LHCN-M2 (cell line): ENCODE measurements at regions not wholly inside any gene's neighbourhood (a gene's known extent, or its start where the extent isn't known, plus 50 kb on each side); places are given as distances from the start of the nearest gene placed in this dataset.
"Not testable (repeated sequence)": the region's sequence is repeated elsewhere in the genome, so short reads cannot be mapped to it uniquely, and the experiment has no call there.

Experiments used
- DNase-seq: peaks from one replicate; pipeline ENCODE4 v3.0.0-alpha.2; 2012; ENCODE audit warnings: low read depth

- DNase-seq = no peak
These were observed 144.1 kb upstream of the CES5A start for GRCh38 chr16:56019274-56019673.

DNA sequence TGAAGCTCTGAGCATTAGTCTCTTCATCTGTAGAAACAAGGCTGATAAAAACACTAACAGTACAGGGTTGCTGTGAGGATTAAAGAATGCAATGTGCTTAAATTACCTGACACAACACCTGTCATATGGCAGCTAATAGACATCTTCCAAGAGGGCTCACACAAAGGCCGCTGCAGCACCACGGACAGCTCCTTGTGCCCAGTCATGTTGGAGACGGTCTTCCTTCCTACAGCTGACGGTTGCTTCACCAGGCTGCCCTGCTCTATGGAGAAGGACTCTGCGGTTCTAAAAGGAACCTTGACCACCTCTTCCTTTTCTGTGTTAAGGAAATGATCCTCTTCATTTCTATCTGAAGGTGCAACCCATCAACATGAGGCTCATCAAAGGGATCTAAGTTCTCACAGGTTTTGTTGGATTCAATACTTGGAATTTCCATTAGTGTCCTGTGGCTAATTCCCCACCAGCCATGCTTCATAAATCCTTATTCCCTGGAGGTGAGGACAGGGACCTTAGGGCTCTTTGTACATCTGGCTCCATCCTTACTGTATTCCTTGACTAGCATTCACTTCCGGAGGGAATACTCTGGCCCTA is 138.9 kb upstream of the CES5A start:
- no peak for DNase-seq

- DNase-seq = no peak
These were observed 137.3 kb upstream of the CES5A start for GRCh38 chr16:56012482-56012811.

GRCh38 chr16:56011808-56012481 is 136.8 kb upstream of the CES5A start:
- DNase-seq = no peak

DNA sequence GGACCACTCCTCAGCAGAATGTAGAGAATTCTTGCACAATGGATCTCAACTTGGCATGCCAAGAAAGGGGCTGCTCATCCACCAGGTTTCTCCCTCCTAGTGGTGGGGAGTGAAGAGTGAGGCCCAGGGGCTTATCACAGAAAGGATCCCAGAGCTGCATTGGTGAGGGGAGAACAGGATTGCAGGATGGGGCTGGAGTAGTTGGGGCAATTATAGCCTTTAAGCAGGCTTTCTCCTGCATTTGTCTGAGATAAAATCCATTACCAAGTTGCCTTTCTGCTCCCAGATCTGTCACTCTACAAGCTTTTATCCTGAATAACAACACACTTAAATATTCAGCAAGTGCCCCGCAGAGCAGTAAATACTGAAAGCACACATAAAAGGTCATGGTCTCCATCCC is 130.8 kb upstream of the CES5A start:
- no peak for DNase-seq

GRCh38 chr16:55999683-56000082 is 124.5 kb upstream of the CES5A start:
- no peak for DNase-seq

DNA sequence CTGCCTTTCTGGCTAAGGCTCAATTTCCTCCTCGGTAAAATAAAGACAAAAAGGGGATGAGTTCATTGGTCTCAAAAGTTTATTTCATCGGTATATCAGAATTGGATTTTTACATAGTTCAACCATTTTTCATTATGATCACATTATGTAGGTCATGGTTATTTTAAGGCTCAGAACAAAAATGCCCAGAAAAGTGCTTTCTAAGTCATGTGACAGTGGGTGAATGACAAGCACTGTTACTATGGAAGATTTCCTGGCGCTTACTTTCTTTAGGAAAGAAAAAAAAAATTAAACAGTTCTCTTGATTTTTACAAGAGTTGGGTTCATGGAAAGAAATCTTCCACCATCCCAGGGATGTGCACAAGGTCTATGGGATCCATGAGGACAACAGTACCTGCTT is 117.9 kb upstream of the CES5A start:
- no peak for DNase-seq

DNA sequence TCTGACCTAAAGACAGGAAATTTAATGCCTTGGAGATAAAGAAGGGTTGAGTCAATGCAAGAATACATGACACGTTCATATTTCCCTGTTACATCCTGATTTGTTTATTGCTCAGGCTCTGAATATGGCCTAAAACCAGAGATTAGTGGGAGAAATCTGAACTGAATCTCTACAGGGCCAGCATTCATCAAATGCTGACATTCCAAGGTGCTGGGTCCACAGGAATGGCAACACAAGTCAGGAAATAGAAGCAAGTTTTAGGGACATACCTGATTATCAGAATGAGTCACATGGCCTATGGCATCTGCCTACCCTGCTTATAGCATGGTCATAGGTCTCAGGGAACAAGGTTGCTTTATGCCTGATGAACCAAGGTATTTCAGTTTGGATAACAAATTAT is 117.4 kb upstream of the CES5A start:
- no peak for DNase-seq

DNA sequence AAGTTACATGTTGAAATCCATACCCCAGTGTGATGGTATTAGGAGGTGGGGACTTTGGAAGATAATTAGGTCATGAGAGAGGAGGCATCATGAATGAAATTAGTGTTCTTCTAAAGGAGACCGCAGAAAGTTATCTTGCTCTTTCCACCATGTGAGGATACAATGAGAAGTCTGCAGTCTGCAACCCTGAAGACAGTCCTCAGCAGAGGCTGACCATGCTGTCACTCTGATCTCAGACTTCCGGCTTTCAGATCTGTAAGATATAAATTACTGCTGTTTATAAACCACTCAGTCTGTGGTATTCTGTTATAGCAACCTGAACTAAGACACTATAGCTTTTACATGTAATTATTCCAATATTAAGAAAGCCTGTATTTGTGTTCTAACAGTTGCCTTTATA is 116.7 kb upstream of the CES5A start:
- DNase-seq = no peak

- no peak for DNase-seq
These were observed 114.4 kb upstream of the CES5A start for GRCh38 chr16:55989569-55989907.

GRCh38 chr16:55988850-55989568 is 113.8 kb upstream of the CES5A start:
- not testable (repeated sequence) for DNase-seq

GRCh38 chr16:55988013-55988412 is 112.8 kb upstream of the CES5A start:
- DNase-seq = no peak

DNA sequence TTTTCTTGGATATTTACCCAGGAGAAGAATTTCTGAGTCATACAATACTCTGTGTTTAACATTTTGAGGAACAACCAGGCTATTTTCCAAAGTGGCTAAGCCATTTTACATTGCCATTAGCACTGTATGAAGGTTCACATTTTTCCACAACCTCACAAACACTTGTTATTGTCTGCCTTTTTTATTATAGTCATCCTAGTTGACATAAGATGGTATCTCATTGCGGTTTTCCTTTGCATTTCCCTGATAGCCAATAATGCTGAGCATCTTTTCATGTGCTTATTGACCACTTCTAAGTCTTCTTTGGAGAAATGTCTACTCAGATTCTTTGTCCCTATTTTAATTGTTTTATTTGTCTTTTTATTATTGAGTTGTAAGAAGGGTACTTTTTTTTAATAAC is 107.4 kb upstream of the CES5A start:
- no peak for DNase-seq

- DNase-seq = no peak
These were observed 106.4 kb upstream of the CES5A start for GRCh38 chr16:55981557-55981956.

GRCh38 chr16:55976815-55977214 is 101.6 kb upstream of the CES5A start:
- DNase-seq = no peak

GRCh38 chr16:55971447-55971846 is 96.3 kb upstream of the CES5A start:
- DNase-seq = no peak

DNA sequence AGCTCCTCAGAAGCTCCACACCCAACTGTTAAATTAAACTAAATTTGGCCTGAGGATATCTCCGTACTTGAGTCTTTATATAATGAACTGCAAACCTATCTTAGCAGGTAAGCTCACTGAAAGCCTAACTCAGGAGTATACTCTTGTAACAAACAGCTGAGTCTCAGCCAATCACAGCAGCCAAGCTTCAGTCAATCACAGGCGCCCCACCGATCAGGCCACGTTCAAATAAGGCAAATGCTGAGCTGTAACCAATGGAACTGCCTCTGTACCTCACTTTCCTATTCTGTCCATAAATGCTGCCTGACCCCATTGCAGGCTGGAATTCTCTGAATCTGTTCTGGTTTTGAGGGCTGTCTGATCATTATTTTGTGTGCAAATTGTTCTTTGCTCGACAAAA is 93.0 kb upstream of the CES5A start:
- DNase-seq = no peak

DNA sequence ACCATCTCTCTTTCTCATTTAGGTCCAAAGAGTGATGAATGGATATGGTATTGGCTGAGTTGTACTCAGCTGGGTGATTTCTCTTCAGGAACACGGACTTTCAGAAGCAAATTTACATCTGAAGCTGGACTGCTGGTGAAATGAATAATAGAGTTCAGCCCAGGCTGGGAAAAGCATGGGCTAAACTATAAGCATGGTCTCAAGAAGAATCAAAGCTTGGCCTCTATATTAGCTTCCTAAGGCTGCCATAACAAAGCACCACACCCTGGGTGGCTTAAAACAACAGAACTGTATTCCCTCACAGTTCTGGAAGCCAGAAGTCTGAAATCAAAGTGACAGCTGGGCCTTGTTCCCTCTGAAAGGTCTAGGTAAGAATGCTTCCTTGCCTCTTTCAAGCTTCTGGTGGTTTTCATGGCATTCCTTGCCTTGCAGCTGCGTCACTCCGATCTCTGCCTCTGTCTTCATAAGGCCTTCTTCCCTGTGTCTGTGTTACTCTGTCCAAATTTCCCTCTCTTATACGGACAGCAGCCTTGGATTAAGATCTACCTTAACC is 89.8 kb upstream of the CES5A start:
- no peak for DNase-seq

DNA sequence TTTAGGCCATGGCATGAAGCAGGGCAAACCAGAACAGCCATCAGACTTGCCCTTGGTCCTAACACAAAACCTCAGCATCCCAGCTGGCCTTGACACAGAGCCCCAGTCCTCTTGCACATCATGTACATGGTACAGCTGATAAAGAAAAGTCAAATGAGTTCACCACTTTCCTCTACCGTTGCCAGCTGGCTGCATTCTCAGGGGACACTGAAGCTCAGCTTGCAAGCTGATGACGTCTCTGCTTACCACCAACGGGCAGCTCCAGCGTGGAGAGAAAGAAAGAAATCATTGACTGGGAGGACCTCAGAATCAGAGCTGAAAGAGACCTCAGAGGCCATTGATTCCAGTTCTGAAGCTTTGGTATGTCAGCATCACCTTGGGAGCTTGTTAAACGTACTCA is 80.7 kb upstream of the CES5A start:
- no peak for DNase-seq

DNA sequence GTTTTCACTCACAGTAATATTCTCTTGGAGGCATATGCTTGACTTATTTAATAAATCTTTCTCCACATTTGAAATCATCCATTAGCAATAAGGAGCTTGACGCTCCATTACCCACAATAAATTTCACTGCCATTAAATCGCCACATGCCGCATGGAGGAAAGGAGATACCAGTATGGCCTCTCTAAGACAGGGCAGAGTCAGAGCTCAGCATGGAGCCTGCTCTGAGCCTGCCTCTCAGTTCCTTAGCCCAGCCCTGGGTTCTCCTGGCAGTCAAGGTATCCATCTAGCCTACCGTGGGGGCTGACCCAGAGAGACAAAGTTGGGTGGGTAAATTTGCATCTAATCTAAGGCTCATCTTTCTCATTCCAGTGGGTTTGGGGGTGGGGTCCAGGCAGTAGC is 80.3 kb upstream of the CES5A start:
- no peak for DNase-seq

GRCh38 chr16:55954906-55955305 is 79.7 kb upstream of the CES5A start:
- no peak for DNase-seq

DNA sequence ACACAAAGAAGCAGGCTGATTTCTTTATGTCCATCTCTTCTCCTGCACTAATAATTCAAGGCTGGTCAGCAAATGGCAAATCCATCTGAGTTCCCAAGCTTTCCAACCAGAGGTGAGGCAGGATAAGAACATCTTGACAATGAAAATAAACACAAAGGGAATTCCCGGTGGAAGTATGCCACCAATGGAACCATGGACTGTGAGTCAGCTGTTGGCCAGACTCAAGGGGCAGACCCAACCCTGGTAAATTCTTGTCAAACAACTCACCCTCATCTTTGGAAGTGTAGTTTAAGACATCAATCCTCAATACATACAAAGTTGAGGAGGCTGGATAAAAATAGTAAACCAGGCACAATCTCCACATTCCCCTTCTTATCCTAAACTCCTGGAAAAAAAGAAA is 74.3 kb upstream of the CES5A start:
- DNase-seq = no peak

GRCh38 chr16:55948230-55948629 is 73.1 kb upstream of the CES5A start:
- no peak for DNase-seq
